ENCODE measurements at regions not wholly inside any gene's neighbourhood (a gene's known extent, or its start where the extent isn't known, plus 50 kb on each side); places are given as distances from the start of the nearest gene placed in this dataset.
"Not testable (repeated sequence)": the region's sequence is repeated elsewhere in the genome, so short reads cannot be mapped to it uniquely, and the experiment has no call there.

DNA sequence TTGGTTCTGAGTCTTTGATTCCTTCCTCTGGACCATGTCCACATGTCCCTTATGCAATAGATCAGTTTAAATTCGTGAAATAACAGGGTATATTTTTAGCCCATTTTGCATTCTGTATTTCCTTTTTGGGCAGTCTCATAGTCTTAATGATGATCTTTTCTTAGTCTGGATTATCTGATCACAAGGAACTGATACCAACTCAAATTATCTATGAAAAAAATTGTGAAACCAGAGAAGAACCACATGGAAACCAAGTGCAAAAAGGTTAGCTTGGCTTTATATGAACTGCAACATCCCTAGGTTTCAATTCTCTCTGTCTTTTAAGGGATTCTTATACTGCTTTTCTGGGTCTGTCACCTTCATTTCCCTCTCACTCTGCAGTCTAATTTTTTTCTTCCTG, 608.6 kb upstream of the AADAT start:
- no peaks in the 10 kb centered on the region for H3K27me3 Mint-ChIP-seq (ENCODE audit: insufficient read depth)
- H3K27ac Mint-ChIP-seq, result no peak overlapping the region
- H3K4me3 Mint-ChIP-seq, result no peak overlapping the region
- no peaks in the 10 kb centered on the region for H3K36me3 Mint-ChIP-seq (ENCODE audit: low read depth)
- intact Hi-C loops (cut with micrococcal nuclease), result no loop called here
- no peaks in the 10 kb centered on the region for H3K4me1 Mint-ChIP-seq (ENCODE audit: low read depth)
- no peak for DNase-seq (ENCODE audit: low spot score)
- H3K9me3 Mint-ChIP-seq, result no peaks in the 10 kb centered on the region

DNA sequence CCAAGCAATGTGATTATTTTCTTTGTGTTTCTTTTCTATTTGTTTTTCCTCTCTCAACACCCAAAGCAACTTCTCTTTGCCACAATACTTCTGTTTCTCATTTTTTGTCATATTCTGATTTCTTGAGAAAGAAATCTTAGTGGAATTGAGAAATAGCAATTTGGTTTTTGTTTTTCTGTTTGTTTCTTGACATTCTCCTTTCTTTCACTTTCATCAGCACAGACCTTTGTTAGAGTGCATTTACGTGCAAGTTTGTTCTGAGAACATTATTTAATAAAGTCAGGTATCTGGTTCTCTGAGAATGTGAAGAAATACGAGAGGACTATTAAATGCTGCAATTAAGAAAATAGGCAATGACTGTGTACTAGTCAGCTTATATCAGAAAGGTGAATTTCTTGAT, 608.1 kb upstream of the AADAT start:
- Mint-ChIP-seq H3K27ac (no peak overlapping the region), H3K9me3 (no peaks in the 10 kb centered on the region), H3K36me3 (ENCODE audit: low read depth) (no peaks in the 10 kb centered on the region), H3K27me3 (ENCODE audit: insufficient read depth) (no peaks in the 10 kb centered on the region), H3K4me3 (no peak overlapping the region), H3K4me1 (ENCODE audit: low read depth) (no peaks in the 10 kb centered on the region)
- intact Hi-C loops (cut with micrococcal nuclease), result no loop called here
- no peak for DNase-seq (ENCODE audit: low spot score)

DNA sequence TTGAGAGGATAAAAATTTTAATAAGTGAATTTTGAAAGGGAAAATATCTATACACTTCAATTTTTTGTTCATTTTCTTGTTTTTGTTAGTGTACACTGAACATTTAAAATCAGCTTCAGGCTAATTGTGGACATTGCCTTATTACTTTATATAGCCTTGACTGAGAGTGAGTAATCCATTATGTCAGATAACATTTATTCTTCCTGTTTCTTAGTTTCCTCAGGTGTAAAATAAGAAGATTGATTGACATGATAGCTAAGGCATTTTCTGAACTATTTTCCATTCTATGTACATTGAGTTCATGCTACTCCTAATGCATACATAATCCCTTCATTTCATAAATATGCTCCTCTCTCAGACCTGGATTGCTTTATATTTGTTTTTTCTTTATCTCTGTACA, 607.3 kb upstream of the AADAT start:
- no peaks in the 10 kb centered on the region for H3K36me3 Mint-ChIP-seq (ENCODE audit: low read depth)
- H3K27ac Mint-ChIP-seq, result no peak overlapping the region
- H3K4me3 Mint-ChIP-seq, result no peak overlapping the region
- no peaks in the 10 kb centered on the region for H3K4me1 Mint-ChIP-seq (ENCODE audit: low read depth)
- H3K27me3 Mint-ChIP-seq (ENCODE audit: insufficient read depth), result no peaks in the 10 kb centered on the region
- no peaks in the 10 kb centered on the region for H3K9me3 Mint-ChIP-seq
- intact Hi-C loops (cut with micrococcal nuclease), result no loop called here
- DNase-seq (ENCODE audit: low spot score), result no peak

DNA sequence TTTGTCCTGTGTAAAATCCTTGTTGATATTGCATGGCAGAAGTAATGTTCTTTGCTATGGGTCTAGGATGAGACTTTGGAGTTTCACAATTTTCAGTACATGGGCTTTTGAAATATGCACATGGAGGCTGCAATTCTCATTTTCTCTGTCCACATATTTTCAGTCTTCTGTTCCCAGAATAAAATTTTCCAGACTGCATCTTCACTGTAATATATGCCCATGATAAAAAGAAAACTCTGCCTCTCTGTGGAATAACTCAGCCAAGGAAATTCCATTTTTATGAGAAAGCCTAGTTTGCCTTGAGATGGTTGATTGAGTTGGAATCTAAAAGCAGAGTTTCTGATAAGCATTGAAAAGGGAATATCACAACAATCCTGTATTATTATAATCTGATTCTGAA, 601.4 kb upstream of the AADAT start:
- Mint-ChIP-seq H3K4me3 (no peak overlapping the region), H3K9me3 (peaks cover 9% of the 10 kb centered on the region), H3K27ac (no peak overlapping the region), H3K27me3 (ENCODE audit: insufficient read depth) (no peaks in the 10 kb centered on the region), H3K4me1 (ENCODE audit: low read depth) (no peaks in the 10 kb centered on the region), H3K36me3 (ENCODE audit: low read depth) (no peaks in the 10 kb centered on the region)
- no peak for DNase-seq (ENCODE audit: low spot score)
- intact Hi-C loops (cut with micrococcal nuclease), result no loop called here

DNA sequence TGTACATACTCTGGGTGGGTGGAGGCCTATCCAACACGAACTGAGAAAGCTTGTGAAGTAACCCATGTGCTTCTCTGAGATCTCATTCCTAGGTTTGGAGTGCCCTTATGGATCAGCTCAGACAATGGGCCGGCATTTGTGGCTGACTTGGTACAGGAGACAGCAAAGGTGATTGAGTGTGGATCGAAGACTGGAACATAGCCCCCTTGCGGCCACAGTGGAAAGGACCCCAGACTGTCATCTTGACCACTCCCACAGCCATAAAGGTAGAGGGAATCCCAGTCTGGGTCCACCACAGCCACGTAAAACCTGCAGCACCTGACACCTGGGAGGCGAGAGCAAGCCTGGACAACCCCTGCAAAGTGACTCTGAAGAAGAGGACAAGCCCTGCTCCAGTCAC, 598.0 kb upstream of the AADAT start:
- H3K4me3 Mint-ChIP-seq, result no peak overlapping the region
- H3K36me3 Mint-ChIP-seq (ENCODE audit: low read depth), result no peaks in the 10 kb centered on the region
- H3K27ac Mint-ChIP-seq, result no peak overlapping the region
- DNase-seq (ENCODE audit: low spot score), result no peak
- no peaks in the 10 kb centered on the region for H3K4me1 Mint-ChIP-seq (ENCODE audit: low read depth)
- H3K9me3 Mint-ChIP-seq, result peaks cover 10% of the 10 kb centered on the region
- intact Hi-C loops (cut with micrococcal nuclease), result no loop called here
- no peaks in the 10 kb centered on the region for H3K27me3 Mint-ChIP-seq (ENCODE audit: insufficient read depth)

DNA sequence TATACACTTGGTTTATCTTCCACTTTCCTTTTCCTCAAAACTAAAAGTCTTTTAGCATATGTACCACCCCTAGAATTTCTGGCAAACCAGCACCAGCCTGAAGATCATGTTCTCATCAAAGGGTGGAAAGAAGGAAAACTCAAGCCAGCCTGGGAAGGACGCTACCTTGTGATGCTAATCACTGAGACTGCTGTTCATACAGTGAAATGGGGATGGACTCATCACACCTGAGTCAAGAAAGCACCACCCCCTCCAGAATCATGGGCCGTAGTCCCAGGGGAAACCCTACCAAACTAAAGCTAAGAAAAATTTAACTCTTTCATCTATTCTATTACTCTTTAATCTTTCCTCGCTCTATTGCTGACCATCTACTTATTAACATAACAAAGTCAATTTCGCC, 595.9 kb upstream of the AADAT start:
- H3K27me3 Mint-ChIP-seq (ENCODE audit: insufficient read depth); H3K27ac Mint-ChIP-seq; DNase-seq (ENCODE audit: low spot score); intact Hi-C loops (cut with micrococcal nuclease); H3K4me3 Mint-ChIP-seq; H3K4me1 Mint-ChIP-seq (ENCODE audit: low read depth); H3K36me3 Mint-ChIP-seq (ENCODE audit: low read depth); H3K9me3 Mint-ChIP-seq: not testable (repeated sequence)

DNA sequence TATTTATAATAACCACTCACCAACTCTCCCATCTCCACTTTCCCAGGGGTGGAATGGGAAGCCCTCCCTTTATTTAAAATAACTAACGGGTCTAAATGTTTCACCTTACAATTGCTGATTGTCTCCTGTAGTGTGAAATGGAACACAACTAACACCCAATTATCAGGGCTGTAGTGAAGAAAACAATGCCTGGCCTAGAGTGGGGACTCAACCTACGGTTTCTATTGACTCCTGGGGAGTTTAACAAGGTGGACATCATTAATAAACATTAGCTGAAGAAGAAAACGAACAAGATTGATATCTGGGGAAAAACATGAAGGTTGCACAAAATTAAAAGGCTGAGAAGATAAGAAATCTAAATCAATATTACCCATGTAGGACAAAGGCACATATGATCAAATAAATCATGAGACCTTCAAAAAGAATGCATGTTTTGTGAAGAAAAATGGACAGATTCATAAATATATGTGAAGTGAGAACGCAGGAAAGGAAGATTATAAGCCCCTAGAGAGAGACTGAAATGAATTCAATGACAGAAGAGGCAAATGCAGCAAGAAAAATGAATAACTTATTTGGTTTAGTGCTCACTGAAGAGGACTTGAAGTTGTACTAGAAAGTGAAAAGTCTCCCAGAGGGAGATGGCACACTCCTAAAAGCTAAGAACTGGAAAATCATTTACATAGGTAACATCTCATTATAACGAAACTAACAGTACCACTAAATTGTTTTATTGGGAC, 593.0 kb upstream of the AADAT start:
- intact Hi-C loops (cut with micrococcal nuclease), result no loop called here
- H3K27ac Mint-ChIP-seq, result no peak overlapping the region
- H3K4me3 Mint-ChIP-seq, result no peak overlapping the region
- no peaks in the 10 kb centered on the region for H3K4me1 Mint-ChIP-seq (ENCODE audit: low read depth)
- DNase-seq (ENCODE audit: low spot score), result no peak
- H3K27me3 Mint-ChIP-seq (ENCODE audit: insufficient read depth), result no peaks in the 10 kb centered on the region
- H3K36me3 Mint-ChIP-seq (ENCODE audit: low read depth), result no peaks in the 10 kb centered on the region
- H3K9me3 Mint-ChIP-seq, result peaks cover 24% of the 10 kb centered on the region

DNA sequence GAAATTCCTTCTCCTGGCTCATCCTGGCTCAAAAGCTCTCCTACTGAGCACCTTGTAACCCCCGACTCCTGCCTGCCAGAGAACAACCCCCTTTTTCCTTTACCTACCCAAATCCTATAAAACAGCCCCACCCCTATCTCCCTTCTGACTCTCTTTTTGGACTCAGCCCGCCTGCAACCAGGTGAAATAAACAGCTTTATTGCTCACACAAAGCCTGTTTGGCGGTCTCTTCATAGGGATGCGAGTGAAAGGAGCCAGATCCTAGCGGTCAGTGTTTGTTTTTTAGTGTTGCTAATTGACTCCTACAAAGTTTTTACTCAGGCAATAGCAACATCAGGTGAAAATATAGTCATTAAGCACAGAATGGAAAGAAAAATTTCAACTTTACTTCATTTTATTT, 592.3 kb upstream of the AADAT start:
- intact Hi-C loops (cut with micrococcal nuclease); H3K27ac Mint-ChIP-seq; H3K4me3 Mint-ChIP-seq; H3K27me3 Mint-ChIP-seq (ENCODE audit: insufficient read depth); DNase-seq (ENCODE audit: low spot score); H3K36me3 Mint-ChIP-seq (ENCODE audit: low read depth); H3K4me1 Mint-ChIP-seq (ENCODE audit: low read depth): not testable (repeated sequence)
- H3K9me3 Mint-ChIP-seq, result peaks cover 22% of the 10 kb centered on the region

DNA sequence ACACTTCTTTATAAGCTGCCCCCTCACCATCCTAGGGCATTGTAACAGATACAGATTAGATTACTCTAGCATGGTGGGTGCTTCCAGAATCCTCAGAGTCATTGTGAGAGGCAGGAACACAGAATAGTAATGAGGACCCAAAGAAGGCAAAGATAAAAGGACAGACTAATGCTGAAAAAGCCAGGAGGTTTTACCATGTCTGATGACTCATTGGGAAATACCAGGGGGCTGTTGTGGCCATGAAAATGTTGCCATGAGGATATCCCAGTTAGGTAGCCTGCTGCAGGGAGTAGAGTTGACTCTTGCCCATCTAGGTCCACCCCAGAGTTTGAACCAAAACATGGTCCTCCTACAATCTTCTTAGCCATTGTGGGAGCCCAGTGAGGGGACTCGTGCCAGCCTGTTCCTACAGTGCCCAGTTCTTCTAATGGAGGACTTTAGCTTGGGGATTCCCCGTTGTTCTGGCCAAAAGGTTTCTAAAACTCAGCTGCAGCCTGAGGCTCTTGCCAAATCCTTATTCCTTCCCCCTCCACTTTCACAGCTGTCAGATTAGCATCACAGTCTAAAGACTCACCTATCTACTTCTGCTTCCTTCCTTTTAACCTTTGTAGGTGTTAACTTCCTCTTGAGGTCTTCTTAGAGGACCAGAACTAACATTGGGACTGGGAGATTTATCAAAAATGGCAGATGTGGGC, 586.0 kb upstream of the AADAT start:
- H3K4me1 Mint-ChIP-seq (ENCODE audit: low read depth), result no peaks in the 10 kb centered on the region
- intact Hi-C loops (cut with micrococcal nuclease), result no loop called here
- no peak overlapping the region for H3K4me3 Mint-ChIP-seq
- H3K27ac Mint-ChIP-seq, result no peak overlapping the region
- peaks cover 14% of the 10 kb centered on the region for H3K9me3 Mint-ChIP-seq
- no peaks in the 10 kb centered on the region for H3K27me3 Mint-ChIP-seq (ENCODE audit: insufficient read depth)
- H3K36me3 Mint-ChIP-seq (ENCODE audit: low read depth), result no peaks in the 10 kb centered on the region
- no peak for DNase-seq (ENCODE audit: low spot score)

DNA sequence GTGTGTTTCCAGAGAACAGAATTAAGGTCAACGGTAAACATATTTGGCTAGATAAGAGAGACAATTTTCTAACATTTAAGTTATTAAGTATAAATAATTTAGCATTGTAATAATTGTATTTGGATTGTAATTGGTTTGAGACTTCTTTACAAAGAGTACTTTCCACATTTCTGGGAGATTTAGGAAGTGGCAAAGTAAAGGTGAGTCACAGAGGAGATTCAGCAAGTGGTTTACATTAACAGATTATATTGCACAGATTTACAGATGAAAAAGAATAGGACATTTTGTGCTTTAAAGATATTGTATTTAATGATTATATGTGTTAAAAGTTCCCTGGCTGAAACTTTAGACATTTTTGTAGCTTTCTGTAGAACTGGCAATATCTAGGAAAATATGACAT, 584.4 kb upstream of the AADAT start:
- peaks cover 12% of the 10 kb centered on the region for H3K9me3 Mint-ChIP-seq
- H3K36me3 Mint-ChIP-seq (ENCODE audit: low read depth), result no peaks in the 10 kb centered on the region
- H3K27me3 Mint-ChIP-seq (ENCODE audit: insufficient read depth), result no peaks in the 10 kb centered on the region
- DNase-seq (ENCODE audit: low spot score), result no peak
- H3K4me3 Mint-ChIP-seq, result no peak overlapping the region
- no peaks in the 10 kb centered on the region for H3K4me1 Mint-ChIP-seq (ENCODE audit: low read depth)
- H3K27ac Mint-ChIP-seq, result no peak overlapping the region
- intact Hi-C loops (cut with micrococcal nuclease), result no loop called here

DNA sequence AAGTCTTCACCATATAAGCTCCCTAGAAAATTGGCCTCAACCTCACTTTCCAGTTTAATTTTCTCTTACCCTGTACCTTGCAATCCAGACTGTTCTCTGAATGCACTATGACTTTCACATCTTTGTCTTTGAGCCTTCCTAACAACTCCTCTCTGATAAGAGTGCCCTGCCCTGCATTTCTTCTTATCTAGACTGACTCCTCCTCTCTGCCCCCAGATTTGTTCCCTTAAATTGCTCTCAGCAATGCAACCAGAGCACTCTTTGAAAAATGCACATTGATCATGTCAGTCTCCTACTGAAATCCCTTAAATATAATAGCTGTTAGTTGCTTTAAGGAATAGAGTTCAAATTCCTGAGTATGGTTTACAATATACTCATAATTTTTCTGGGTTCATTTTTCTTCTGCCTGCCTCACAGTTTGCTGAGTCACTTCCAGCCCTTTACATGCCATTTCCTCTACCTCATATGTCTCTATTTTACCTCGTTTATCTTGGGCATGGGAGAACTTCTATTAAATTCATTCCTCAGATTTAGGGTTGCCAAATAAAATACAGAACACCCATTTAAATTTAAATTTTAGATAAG, 582.7 kb upstream of the AADAT start:
- no peak overlapping the region for H3K27ac Mint-ChIP-seq
- intact Hi-C loops (cut with micrococcal nuclease), result no loop called here
- no peak for DNase-seq (ENCODE audit: low spot score)
- no peak overlapping the region for H3K4me3 Mint-ChIP-seq
- no peaks in the 10 kb centered on the region for H3K36me3 Mint-ChIP-seq (ENCODE audit: low read depth)
- H3K9me3 Mint-ChIP-seq, result no peaks in the 10 kb centered on the region
- no peaks in the 10 kb centered on the region for H3K27me3 Mint-ChIP-seq (ENCODE audit: insufficient read depth)
- H3K4me1 Mint-ChIP-seq (ENCODE audit: low read depth), result no peaks in the 10 kb centered on the region

DNA sequence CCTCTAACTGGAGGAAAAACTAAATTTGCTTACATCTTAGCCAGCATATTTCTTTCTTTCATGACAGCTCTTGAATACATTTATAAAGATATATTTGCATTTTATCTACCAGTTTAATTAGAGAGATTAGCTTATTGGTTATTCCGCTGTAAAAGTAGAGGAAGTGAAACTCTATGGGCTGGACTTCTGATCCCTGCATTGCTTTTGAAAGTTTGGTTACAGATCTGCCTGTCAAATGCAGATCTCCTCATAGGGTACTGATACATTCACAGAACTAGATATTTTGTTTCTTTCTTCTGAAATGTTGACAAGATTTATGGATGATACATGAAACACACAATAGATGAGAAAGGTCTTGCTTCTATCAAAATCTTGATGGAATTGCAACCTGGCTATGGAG, 581.4 kb upstream of the AADAT start:
- Mint-ChIP-seq H3K9me3 (no peaks in the 10 kb centered on the region), H3K4me1 (ENCODE audit: low read depth) (no peaks in the 10 kb centered on the region), H3K27me3 (ENCODE audit: insufficient read depth) (no peaks in the 10 kb centered on the region), H3K4me3 (no peak overlapping the region), H3K36me3 (ENCODE audit: low read depth) (no peaks in the 10 kb centered on the region), H3K27ac (no peak overlapping the region)
- no peak for DNase-seq (ENCODE audit: low spot score)
- intact Hi-C loops (cut with micrococcal nuclease), result no loop called here

DNA sequence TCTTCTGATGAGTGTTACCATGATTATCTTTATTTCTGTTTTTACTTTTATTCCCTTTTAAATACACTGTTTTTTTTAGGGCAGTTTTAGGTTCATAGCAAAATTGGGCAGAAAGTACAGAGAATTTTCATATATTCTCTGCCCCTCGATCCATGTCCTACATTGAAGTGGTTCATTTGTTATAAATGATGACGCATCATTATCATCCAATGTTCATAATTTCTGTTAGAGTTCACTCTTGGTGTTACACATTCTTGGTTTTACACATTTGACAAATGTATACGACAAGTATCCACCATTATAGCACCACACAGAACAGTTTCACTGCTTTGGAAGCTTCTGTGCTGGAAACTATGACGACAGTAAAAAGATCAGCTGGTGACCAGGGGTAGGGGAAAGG, 578.1 kb upstream of the AADAT start:
- no peak overlapping the region for H3K27ac Mint-ChIP-seq
- no peaks in the 10 kb centered on the region for H3K27me3 Mint-ChIP-seq (ENCODE audit: insufficient read depth)
- no peaks in the 10 kb centered on the region for H3K36me3 Mint-ChIP-seq (ENCODE audit: low read depth)
- intact Hi-C loops (cut with micrococcal nuclease), result no loop called here
- no peak overlapping the region for H3K4me3 Mint-ChIP-seq
- H3K9me3 Mint-ChIP-seq, result no peaks in the 10 kb centered on the region
- H3K4me1 Mint-ChIP-seq (ENCODE audit: low read depth), result no peaks in the 10 kb centered on the region
- no peak for DNase-seq (ENCODE audit: low spot score)

Data from activated T-helper 1 cell treated with anti-CD3 and anti-CD28 coated beads, Interleukin-12 subunit alpha, Interleukin-12 subunit beta, Interleukin-2, Interleukin-4 antibody, amounts not matched to agents 30 ng/mL and 10 ng/mL and 1 ng/mL, durations not matched to agents 14 hours and 24 hours and 36 hours (primary cell).